GM21528 (cell line): ENCODE measurements at regions not wholly inside any gene's neighbourhood (a gene's known extent, or its start where the extent isn't known, plus 50 kb on each side); places are given as distances from the start of the nearest gene placed in this dataset.

Source experiments
- ATAC-seq: cut with Tn5 transposase; IDR thresholded peaks from one replicate; pipeline ENCODE4 v1.9.1; 2021; ENCODE audit warnings: mild to moderate bottlenecking, moderate library complexity; ENCODE audit not compliant: unreplicated experiment, low FRiP score

DNA sequence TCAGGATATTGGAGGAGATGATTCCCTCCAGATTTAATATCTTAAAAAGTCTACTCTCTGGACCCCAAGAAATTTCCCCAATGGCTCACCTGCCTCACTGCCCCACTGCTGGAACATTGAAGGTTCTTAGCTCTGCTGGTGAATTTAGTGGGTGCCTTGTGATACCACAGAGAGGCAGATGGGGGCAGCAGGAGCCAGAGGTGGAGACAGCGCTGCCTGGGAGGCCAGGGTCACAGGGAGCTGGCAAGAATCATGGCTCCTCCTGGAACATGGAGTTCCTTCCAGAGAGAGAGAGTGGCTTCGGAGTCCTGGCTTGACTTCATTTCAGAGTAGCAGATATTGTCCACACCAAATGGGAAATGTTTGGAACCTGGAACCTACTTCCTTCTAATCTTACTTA, 263.5 kb upstream of the CFAP20DC start:
- ATAC-seq, result no peak

DNA sequence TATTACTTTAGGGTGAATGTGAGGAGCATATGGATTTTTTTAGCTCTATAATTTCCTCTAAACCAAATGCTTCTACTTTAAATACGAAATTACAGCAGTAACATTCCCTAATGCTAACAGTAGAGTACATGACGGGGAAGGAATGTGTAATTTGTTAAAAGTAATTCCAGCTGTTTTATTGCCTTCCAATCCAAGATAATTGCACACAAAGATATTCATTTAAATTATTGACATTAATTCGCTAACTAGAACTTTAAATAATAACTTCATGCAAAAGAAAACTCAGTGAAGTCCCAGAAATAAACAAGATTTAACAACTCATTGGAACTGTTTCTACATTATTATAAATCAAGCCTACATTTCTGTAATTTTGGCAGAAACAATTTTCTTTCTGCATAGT, 261.4 kb upstream of the CFAP20DC start:
- no peak for ATAC-seq

DNA sequence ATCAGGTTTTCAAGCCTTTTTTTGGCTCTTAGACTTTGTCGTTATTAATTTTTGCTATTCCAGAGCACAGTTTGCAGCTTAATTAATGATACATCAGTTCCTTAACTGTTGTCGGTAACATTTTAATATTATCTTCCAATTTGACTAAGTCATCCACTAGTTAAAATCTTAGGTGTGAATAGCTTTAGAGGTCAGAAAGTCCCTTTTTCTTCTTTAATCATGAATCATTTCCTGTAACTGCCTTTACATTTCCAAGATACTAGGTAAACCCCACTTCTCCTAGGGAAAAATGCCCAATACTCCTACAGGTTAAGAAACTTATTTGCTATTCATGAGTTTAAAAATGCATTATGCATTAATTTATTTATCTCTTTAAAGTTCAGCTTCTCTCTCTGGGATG, 260.9 kb upstream of the CFAP20DC start:
- ATAC-seq, result no peak

- ATAC-seq, result no peak
Observed at GRCh38 chr3:59308684-59309083, 258.9 kb upstream of the CFAP20DC start.

DNA sequence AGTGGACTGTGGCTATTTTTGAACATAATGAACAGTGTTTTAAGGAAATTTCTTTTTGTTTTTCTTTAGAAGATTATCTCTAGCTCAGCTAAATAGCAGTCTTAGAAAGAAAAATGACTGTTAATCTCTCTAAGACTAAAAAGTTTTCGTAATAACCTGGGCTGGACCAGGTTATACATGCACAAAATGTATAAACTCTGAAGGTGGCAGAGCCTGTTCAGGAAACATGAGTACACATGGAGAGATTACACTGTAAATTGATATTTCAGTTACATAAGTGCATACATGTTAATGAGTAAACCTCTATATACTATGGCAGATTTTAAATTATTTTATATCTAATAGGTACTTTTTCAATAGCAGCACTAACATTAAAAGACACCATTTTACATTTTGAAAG, 258.2 kb upstream of the CFAP20DC start:
- no peak for ATAC-seq

DNA sequence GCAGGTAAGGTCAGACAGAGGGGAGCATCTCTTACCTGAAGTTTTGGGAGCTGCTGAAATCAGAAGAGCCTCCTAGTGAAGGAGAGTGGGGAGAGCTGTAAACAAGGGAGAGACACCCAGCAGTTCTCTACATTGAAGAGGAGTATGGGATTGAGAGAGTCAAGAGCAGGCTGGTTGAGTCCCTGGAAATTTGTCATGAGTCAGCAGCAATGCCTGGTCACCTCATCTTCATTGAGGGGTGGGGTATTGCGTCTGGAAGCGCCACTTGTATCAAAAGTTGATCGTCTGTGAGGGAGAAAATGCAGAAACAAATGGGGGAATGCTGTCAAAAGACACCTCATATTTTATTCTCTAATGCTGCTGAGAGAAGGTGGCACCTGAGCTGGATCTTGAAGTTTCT, 256.6 kb upstream of the CFAP20DC start:
- ATAC-seq, result no peak

GRCh38 chr3:59304296-59304695, 254.5 kb upstream of the CFAP20DC start:
- ATAC-seq, result no peak

DNA sequence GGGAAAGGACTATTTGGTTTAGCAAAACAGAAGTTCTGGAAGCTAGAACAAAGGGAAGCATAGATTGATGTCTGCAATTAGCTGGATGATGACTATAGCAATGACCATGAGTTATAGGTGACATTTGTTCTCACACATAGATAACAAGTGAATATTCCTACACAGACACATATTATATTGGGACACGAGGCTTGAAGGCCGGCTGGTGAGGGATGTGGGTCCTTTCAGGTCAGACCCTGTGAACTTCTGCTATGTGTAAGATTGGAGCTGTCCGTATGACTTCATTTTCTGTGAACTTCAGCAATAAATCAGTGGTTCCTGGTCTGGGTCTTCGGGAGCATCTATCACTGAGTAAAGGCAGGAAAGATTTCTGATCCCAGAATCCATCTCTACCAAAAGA, 253.6 kb upstream of the CFAP20DC start:
- no peak for ATAC-seq

GRCh38 chr3:59302442-59302841, 252.6 kb upstream of the CFAP20DC start:
- ATAC-seq, result no peak

DNA sequence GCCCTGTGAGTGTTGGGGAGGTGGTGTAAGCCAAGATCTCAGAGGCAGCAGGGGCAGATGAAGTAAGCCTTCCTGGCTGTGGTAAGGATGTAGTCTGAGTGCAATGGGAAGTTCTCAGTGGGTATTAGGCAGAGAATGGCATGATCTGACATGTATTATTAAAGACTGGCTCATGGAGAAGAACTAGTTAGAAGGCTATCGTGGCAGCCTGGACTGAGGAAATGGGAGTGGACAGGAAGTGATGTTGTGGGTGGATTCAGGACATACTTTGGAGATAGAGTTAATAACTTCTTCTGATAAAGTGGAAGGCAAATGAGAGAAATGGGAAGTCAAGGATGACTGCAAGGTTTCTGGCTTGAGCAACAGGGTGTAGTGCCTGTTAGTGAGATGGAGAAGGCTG, 250.9 kb upstream of the CFAP20DC start:
- ATAC-seq, result no peak

DNA sequence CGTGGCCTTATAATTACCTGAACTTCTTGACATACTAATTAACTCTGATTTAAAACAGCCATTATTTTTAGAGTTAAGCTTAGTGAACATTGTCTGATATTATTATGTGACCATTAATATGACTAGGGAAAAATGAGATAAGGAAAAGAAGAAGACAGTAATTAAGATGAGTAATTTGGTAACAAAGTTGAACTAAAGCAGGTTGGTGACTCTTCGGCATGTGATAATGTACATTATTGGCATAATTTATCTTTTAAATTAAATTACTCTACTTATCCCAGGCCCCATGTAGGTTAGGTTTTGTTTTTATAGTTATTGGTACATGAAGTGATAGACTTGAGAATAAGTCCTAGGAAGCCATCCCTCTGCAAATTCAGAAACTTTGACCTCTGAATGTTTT, 249.7 kb upstream of the CFAP20DC start:
- no peak for ATAC-seq

DNA sequence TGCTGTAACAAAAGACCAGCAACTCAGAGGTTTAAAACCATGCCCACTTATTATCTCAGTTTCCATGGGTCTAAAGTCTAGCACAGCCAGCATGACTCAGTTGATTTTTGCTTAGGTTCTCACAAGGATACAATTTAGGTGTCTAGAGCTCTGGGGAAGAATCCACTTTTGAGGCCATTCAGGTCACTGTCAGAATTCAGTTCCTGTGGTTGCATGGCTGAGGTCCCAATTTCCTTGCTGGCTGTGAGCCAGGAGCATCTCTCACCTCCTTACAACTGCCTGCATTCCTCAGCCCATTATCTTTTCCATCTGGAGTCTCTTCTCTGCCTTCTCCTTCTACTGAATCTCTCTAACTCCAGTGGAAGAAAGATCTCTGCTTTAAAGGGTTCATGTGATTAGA, 240.5 kb upstream of the CFAP20DC start:
- ATAC-seq, result no peak

DNA sequence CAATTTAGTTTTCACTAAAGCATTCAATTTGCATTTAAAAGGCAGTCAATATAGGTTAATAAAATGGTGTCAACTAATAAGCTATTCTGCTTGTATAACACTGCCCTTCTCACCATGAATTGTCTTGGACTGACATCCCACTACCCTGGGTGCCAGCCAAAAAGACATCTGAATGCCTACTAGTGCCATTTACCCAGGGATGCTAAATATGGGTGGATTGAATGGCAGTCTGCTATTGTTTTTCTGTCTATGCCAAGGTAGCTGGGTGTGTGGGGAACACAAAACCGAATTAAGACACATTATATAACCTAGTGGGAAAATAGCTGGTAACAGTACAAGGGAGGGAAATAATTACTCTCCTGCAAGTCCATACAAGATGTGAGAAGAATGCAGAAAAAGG, 240.0 kb upstream of the CFAP20DC start:
- ATAC-seq, result no peak

GRCh38 chr3:59288951-59289350, 239.1 kb upstream of the CFAP20DC start:
- no peak for ATAC-seq

DNA sequence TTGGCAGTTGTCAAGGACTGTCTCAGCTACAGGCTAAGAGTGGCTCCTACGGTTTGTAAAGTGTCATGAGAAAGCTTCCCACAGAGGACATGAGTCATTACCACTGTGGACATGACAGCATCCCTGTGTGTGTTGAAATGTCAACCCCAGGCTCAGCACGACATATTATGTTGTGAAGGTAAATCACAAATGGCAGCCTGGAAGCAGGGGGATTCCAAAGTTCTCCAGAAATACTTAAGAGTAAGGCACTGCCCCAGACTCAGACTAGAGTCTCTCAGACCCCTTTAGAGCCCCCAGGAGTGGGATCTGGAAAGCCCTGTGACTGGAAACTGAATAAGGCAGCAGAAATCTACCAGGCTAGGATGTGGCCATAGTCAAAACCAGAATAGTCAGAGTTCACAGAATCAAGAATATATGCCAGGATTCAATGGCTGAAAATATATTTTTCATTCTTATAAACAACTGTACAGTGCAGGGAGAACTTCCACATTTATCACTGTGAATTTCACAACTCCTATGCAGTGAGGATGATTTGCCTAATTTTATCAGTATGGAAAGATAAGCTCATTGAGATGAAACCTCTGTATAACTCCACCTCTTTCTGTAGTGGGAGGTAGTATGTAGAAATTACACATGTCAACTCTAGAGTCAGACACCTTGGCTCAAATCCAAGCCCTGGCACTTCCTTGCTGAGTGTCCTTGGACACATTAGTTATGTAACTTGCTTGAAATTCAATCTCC, 237.1 kb upstream of the CFAP20DC start:
- ATAC-seq, result no peak

GRCh38 chr3:59285560-59285959, 235.7 kb upstream of the CFAP20DC start:
- no peak for ATAC-seq

- no peak for ATAC-seq
Observed at GRCh38 chr3:59284926-59285325, 235.1 kb upstream of the CFAP20DC start.

GRCh38 chr3:59280113-59280512, 230.3 kb upstream of the CFAP20DC start:
- no peak for ATAC-seq

- ATAC-seq, result no peak
Observed at GRCh38 chr3:59277816-59278215, 228.0 kb upstream of the CFAP20DC start.

DNA sequence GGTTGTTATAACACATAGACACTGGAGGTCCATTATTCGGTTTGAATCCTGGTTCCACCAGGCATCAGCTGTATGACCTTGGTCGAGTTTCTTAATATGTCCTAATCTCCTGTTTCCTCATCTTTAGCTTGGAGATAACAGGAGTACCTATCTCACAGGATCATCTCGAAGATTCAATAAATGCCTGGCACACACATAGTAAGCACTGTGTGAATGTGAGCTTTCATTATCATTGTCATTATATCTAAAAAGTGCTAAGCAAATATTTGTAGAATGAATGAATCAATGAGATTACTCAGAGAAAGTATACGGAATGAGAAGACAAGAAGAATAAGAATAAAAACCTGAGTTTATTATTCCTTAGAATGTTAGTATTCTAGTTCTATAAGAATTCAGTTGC, 227.4 kb upstream of the CFAP20DC start:
- ATAC-seq, result no peak

- ATAC-seq, result no peak
Observed at GRCh38 chr3:59273976-59274375, 224.2 kb upstream of the CFAP20DC start.

DNA sequence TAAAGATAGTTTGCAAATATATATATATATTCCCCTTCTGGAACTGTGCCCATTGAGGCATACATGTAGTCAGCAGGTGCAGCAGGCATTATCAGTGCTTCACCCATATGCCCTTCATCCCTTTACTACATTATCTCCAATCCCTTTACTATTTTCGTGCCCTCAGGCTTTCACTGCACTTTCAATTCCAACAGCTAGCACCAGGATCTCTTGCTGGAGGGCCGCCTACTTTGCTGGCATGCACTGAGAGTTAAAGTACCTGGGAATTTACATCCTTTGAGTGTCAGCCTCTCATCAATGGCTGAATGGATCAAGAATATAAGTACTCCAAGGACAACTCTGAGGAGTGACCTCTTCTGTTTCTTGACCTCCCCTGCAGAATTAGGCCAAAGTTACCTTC, 222.1 kb upstream of the CFAP20DC start:
- no peak for ATAC-seq

- ATAC-seq, result no peak
Observed at GRCh38 chr3:59270921-59271320, 221.1 kb upstream of the CFAP20DC start.
